T-helper 2 cell treated with Interferon-gamma antibody and Interleukin-4, amounts not matched to agents 100 ng/mL and 5 ng/mL, for 36 hours (primary cell): ENCODE measurements at regions not wholly inside any gene's neighbourhood (a gene's known extent, or its start where the extent isn't known, plus 50 kb on each side); places are given as distances from the start of the nearest gene placed in this dataset.
"Not testable (repeated sequence)": the region's sequence is repeated elsewhere in the genome, so short reads cannot be mapped to it uniquely, and the experiment has no call there.

Experiments used
- intact Hi-C: fragments of 100-400 bp; cut with micrococcal nuclease; formaldehyde crosslinking; loops from one replicate; pipeline ENCODE4 v1.15.1; 2023

GRCh38 chr10:123377883-123378282 is 223.7 kb downstream of the BUB3 start:
- intact Hi-C loops, result no loop called here

GRCh38 chr10:123378302-123378701 is 224.1 kb downstream of the BUB3 start:
- intact Hi-C loops, result no loop called here

GRCh38 chr10:123379156-123379555 is 225.0 kb downstream of the BUB3 start:
- intact Hi-C loops, result no loop called here

- intact Hi-C loops, result loop anchor here (5.0 kb wide), 1 partner anchor 248 kb away; no protein-coding TSS in a partner anchor
Measured at GRCh38 chr10:123380491-123381085, 226.4 kb downstream of the BUB3 start.

- intact Hi-C loops, result loop anchor here (5.0 kb wide), 1 partner anchor 249 kb away; no protein-coding TSS in a partner anchor
Measured at GRCh38 chr10:123381224-123381623, 227.0 kb downstream of the BUB3 start.

- intact Hi-C loops, result loop anchor here (5.0 kb wide), 1 partner anchor 250 kb away; no protein-coding TSS in a partner anchor
Measured at GRCh38 chr10:123382491-123382890, 228.3 kb downstream of the BUB3 start.

- intact Hi-C loops, result no loop called here
Measured at GRCh38 chr10:123385508-123386080, 231.4 kb downstream of the BUB3 start.

- intact Hi-C loops, result no loop called here
Measured at GRCh38 chr10:123389520-123389919, 235.3 kb downstream of the BUB3 start.

GRCh38 chr10:123390332-123390731 is 236.1 kb downstream of the BUB3 start:
- intact Hi-C loops, result no loop called here

GRCh38 chr10:123390874-123391273 is 236.7 kb downstream of the BUB3 start:
- intact Hi-C loops, result no loop called here

GRCh38 chr10:123391275-123392028 is 237.2 kb downstream of the BUB3 start:
- intact Hi-C loops, result no loop called here

- intact Hi-C loops, result no loop called here
Measured at GRCh38 chr10:123392182-123392963, 238.2 kb downstream of the BUB3 start.

- intact Hi-C loops, result no loop called here
Measured at GRCh38 chr10:123393170-123393569, 239.0 kb downstream of the BUB3 start.

GRCh38 chr10:123394382-123394781 is 240.2 kb downstream of the BUB3 start:
- intact Hi-C loops, result no loop called here

GRCh38 chr10:123395234-123395633 is 241.0 kb downstream of the BUB3 start:
- intact Hi-C loops, result not testable (repeated sequence)

- intact Hi-C loops, result no loop called here
Measured at GRCh38 chr10:123395906-123396305, 241.7 kb downstream of the BUB3 start.

- intact Hi-C loops, result no loop called here
Measured at GRCh38 chr10:123398180-123398591, 244.0 kb downstream of the BUB3 start.

GRCh38 chr10:123398756-123399155 is 244.6 kb downstream of the BUB3 start:
- intact Hi-C loops, result no loop called here

GRCh38 chr10:123399276-123399839 is 245.2 kb downstream of the BUB3 start:
- intact Hi-C loops, result no loop called here

GRCh38 chr10:123402021-123402420 is 247.8 kb downstream of the BUB3 start:
- intact Hi-C loops, result no loop called here

- intact Hi-C loops, result no loop called here
Measured at GRCh38 chr10:123402656-123403055, 248.5 kb downstream of the BUB3 start.
